ENCODE measurements at regions not wholly inside any gene's neighbourhood (a gene's known extent, or its start where the extent isn't known, plus 50 kb on each side); places are given as distances from the start of the nearest gene placed in this dataset.
A peak's percentile ranks its signal among the peaks of the same experiment; 100 is the strongest.

- no peak for DNase-seq (ENCODE audit: low read depth in 2 of 2)
Measured at GRCh38 chr3:24641628-24642027, 147.0 kb upstream of the THRB start.

DNA sequence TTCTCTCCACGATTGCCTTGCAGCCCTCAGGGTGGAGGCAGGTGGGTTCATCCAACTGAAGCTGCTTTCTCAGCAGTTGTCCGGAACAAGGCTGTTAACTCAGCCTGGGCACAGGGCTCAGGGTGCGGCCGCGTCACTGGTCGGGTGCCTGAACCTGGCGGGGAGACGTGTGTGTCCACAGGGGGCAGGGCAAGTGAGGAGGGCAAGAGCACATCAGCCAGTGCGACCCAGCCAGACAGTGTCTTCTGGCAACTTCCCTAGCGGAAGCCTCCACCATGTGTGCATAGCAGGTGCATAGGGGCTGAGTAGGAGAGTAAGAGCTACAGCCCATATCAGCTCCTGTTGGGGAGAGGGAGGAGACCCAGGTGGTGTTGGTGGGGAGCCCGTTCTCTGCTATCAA lies 150.4 kb upstream of the THRB start:
- no peak for DNase-seq (ENCODE audit: low read depth in 2 of 2)

GRCh38 chr3:24646790-24647189 lies 152.1 kb upstream of the THRB start:
- DNase-seq (ENCODE audit: low read depth in 2 of 2), result no peak

DNA sequence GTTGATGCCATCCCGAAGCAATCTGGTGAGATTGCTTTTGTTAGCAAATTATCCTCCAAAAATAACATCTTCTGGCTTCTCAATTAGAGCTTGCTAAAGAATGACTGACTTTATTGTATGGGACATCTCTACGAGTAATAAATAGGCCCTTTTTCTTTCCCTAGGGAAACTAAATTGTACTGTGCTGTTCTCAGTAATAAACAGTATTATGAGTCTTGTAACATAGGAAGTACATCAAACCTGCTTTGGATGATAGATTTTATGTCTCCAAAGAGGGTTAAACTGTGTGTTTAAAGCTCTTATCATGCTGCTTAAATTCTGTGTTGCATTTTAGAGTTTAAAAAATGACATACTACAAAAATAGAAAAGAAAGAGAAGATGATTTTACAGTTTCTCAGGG lies 153.4 kb upstream of the THRB start:
- no peak for DNase-seq (ENCODE audit: low read depth in 2 of 2)

GRCh38 chr3:24650839-24651238 lies 156.2 kb upstream of the THRB start:
- no peak for DNase-seq (ENCODE audit: low read depth in 2 of 2)

GRCh38 chr3:24657870-24658510 lies 163.3 kb upstream of the THRB start:
- DNase-seq (ENCODE audit: low read depth in 2 of 2), result no peak

GRCh38 chr3:24661175-24661584 lies 166.5 kb upstream of the THRB start:
- no peak for DNase-seq (ENCODE audit: low read depth in 2 of 2)

- no peak for DNase-seq (ENCODE audit: low read depth in 2 of 2)
Measured at GRCh38 chr3:24662449-24663345, 168.0 kb upstream of the THRB start.

- DNase-seq (ENCODE audit: low read depth in 2 of 2), result no peak
Measured at GRCh38 chr3:24663406-24663805, 168.8 kb upstream of the THRB start.

DNA sequence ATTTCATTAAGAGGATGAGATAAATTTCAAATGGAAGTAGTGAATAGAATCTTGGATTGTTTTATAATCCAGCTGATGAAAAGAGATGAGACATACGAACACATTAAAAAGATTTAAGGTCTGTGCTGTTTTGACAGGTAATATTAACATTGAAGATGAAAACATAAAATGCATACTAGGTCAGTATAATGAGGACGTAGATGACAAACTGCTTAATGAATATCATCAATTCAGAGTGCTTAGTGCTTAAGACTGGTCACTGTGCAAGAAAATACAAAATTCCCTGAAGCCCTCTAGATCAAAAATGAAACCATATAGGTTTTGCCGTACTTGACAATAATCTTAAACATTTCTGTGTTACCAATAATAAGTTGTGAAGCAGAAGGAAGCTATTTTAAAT lies 173.4 kb upstream of the THRB start:
- no peak for DNase-seq (ENCODE audit: low read depth in 2 of 2)

GRCh38 chr3:24670871-24671270 lies 176.2 kb upstream of the THRB start:
- no peak for DNase-seq (ENCODE audit: low read depth in 2 of 2)

DNA sequence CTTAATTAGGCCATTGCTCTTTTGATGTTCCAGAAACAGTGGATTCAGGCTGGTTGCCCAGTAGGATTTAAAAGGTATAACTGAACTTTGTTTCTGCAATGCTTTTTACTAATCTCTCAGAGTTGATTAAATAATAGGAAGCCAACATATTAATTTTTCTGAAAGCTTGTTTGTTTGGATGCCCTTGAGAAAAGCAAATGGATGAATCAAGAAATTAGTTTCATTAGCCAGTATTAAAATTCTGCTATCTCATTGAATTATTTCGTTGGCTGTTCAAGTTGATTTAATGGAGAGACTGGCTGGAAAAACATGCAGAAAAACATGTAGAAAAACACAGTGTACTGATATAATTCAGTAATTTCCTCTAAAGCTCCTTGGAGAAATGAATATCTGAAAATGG lies 178.9 kb upstream of the THRB start:
- DNase-seq (ENCODE audit: low read depth in 2 of 2), result no peak

DNA sequence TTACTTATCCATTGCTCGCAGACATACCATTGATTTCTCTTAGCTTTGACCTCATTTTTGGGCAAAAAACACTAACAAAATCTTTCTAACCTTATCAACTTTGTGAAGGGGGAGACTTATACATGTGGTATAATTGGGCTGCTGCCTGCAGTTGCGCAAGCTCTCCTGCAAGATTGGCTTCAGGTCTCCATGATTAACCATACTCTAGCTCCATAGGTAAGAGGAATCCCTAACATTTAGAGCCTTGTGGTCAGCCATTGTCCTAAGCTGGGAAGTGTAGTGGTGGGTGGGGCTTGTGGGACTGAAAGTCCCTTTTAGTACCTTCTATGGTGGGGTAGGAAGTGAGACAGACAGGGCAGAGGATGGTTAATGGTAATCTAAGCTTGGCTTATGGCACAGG lies 179.6 kb upstream of the THRB start:
- DNase-seq (ENCODE audit: low read depth in 2 of 2), result no peak

DNA sequence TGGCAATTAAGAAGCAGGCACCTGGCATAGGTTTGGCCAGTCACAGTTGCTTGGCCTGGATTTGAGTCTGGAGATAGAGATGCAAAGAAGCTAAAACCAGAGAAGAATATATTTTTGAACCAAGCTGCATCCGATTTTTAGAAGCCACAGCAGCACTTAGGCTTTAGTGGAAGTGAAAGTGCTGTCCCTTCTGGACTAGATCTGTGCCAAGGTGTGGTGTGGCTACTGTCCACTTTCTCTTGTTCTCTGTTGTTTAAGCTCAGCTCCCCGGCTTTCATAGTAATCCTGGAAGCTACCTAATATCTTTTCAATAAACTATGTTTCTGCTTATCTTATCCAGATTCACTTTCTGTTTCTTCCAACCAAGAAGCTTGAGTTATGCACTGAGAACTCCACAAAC lies 183.4 kb upstream of the THRB start:
- no peak for DNase-seq (ENCODE audit: low read depth in 2 of 2)

DNA sequence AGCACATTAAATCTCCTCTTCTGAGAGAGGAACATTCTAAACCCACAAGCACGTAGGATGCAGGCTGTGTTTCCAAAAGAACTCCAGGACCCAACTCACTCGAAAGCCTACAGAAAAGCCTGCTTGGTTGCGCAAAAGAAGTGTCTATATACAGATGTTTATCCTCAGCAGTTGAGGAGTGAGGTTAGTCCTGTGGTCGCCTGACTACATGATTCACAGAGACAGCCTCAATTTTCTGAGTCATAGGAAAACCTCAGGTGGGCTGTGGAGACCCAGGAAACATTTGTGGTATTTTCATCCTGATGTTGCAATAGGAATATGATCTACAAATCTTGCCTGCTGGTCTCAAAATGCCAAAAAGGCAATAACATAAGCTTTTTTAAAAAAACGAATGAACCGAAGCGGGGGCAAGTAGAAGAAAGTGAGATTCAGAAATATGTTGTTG lies 183.8 kb upstream of the THRB start:
- DNase-seq (ENCODE audit: low read depth in 2 of 2), result no peak

GRCh38 chr3:24679429-24679828 lies 184.8 kb upstream of the THRB start:
- no peak for DNase-seq (ENCODE audit: low read depth in 2 of 2)

GRCh38 chr3:24680214-24680967 lies 185.7 kb upstream of the THRB start:
- peak in 1 of 2 donors; percentile 20 for DNase-seq (ENCODE audit: low read depth in 2 of 2)

DNA sequence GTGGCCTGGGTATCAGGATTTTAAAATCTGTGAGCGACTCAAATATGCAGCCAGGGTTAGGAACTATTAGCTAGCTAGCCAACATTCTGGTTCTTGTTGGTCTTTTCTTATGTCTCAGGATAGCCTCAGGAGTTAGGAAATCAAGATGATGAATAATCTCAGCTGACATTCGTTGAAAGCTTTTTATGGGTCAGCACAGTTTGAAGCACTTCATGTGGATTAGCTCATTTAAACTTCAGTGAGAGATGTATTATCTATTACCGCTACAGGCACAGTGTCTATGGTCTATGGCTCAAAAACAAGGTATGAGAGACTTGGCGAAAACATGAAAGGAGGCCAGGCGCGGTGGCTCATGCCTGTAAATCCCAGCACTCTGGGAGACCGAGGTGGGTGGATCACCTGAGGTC lies 187.5 kb upstream of the THRB start:
- no peak for DNase-seq (ENCODE audit: low read depth in 2 of 2)

DNA sequence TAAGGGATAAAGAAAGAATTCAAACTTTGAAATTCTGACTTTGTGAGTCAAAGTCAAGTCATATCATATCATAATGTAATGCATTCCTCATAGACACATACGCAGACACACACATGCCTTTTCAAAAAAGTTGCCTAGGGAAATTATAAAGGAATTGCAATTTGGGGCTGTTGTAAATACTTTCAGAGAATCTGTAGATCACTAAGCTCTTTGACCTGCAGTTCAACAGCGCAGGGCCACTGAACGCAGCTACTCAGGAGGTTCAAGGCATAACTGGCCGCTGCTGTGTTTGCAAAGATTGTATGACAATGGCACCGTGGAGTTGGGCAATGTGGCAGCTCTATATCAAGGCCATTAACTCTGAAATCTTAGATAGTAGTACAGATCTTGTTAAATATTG lies 188.4 kb upstream of the THRB start:
- DNase-seq (ENCODE audit: low read depth in 2 of 2), result no peak

- DNase-seq (ENCODE audit: low read depth in 2 of 2), result no peak
Measured at GRCh38 chr3:24683633-24684384, 189.2 kb upstream of the THRB start.

GRCh38 chr3:24684506-24685023 lies 189.9 kb upstream of the THRB start:
- DNase-seq (ENCODE audit: low read depth in 2 of 2), result no peak

- no peak for DNase-seq (ENCODE audit: low read depth in 2 of 2)
Measured at GRCh38 chr3:24686808-24687207, 192.2 kb upstream of the THRB start.

Measured in stimulated activated CD8-positive, alpha-beta memory T cell treated with anti-CD3 and anti-CD28 coated beads, Interleukin-7, amount 100 ng/mL, for 1 hour (primary cell).